HCT116 (cell line): ENCODE measurements at regions not wholly inside any gene's neighbourhood (a gene's known extent, or its start where the extent isn't known, plus 50 kb on each side); places are given as distances from the start of the nearest gene placed in this dataset.

Experiments
- ATAC-seq: fragments of 200-7000 bp; cut with Tn5 transposase; 2 replicates; pipeline ENCODE4 v1.9.1; 2020; ENCODE audit warnings: mild to moderate bottlenecking, moderate library complexity
- BruUV-seq: library from RNA; stranded (reverse); fragments of 400-500 nt; replicated peaks from 2 replicates; lab custom pipeline; 2021; lab: Mats Ljungman, UMichigan
- CTCF ChIA-PET: fragments of 300-600 bp; sonication (Branson Sonifier 250); formaldehyde crosslinking; loops from one replicate; lab custom pipeline; 2021; ENCODE audit warnings: antibody characterized with exemption; lab: Charles Lee
- POLR2A ChIA-PET: fragments of 300-600, 350-600 bp; sonication (Branson Sonifier 250); formaldehyde crosslinking; loops from one replicate; lab custom pipeline; 2021; ENCODE audit warnings: antibody characterized with exemption; lab: Charles Lee
- RAD21 ChIA-PET, 2 experiments: fragments of 300-600 bp; sonication (Branson Sonifier 250); formaldehyde crosslinking; loops; one replicate each; lab custom pipeline; 2023; ENCODE audit warnings: low total read pairs in 2 of 2; ENCODE audit not compliant: uncharacterized antibody in 2 of 2, unreplicated experiment in 2 of 2, low non-redundant PET in 1 of 2; lab: Charles Lee
- DNase-seq: peaks from one replicate; pipeline ENCODE4 v3.0.0-alpha.2; 2010; ENCODE audit warnings: low read depth, low spot score
- H2AFZ ChIP-seq: fragments of 200-600 bp; shearing (Covaris generic), sonication (generic); 2 replicates; pipeline ENCODE4 v1.6.1; 2017; ENCODE audit warnings: low read depth, mixed run types, mixed read lengths, antibody characterized with exemption, low read length; ENCODE audit not compliant: poor library complexity, severe bottlenecking
- H3K27ac ChIP-seq: 2 replicates; pipeline ENCODE4 v1.5.1; 2012; ENCODE audit warnings: low read depth, low read length
- H3K27me3 ChIP-seq: fragments of 200-600 bp; sonication (generic); 2 replicates; pipeline ENCODE4 v1.6.1; 2016; ENCODE audit warnings: mixed run types, low read length, mixed read lengths; ENCODE audit not compliant: insufficient read depth
- H3K36me3 ChIP-seq, 2 experiments: fragments of 200-500 bp in 1 of 2; fragments of 200-600 bp in 1 of 2; sonication (Bioruptor generic) in 1 of 2; sonication (generic) in 1 of 2; 2 replicates each; pipeline versions ENCODE4 v1.5.1 to v1.6.1; 2014 to 2016; ENCODE audit warnings: low read length in 2 of 2, inconsistent platforms in 1 of 2, mixed read lengths in 1 of 2, mixed run types in 1 of 2; ENCODE audit not compliant: insufficient read depth in 2 of 2, control insufficient read depth in 1 of 2
- H3K4me1 ChIP-seq, 2 experiments: fragments of 200-600 bp in 1 of 2; sonication (generic) in 1 of 2; 2 replicates each; pipeline versions ENCODE4 v1.5.1 to v1.6.1; 2012 to 2017; ENCODE audit warnings: low read length in 2 of 2, inconsistent platforms in 1 of 2, mild to moderate bottlenecking in 1 of 2, mixed read lengths in 1 of 2, mixed run types in 1 of 2, moderate library complexity in 1 of 2; ENCODE audit not compliant: insufficient read depth in 2 of 2, control insufficient read depth in 1 of 2
- H3K4me2 ChIP-seq: fragments of 200-600 bp; sonication (generic); 2 replicates; pipeline ENCODE4 v1.6.1; 2017; ENCODE audit warnings: mixed run types, low read length, mixed read lengths
- H3K4me3 ChIP-seq, 2 experiments: fragments of 200-600 bp in 1 of 2; sonication (generic) in 1 of 2; replicated peaks in 1 of 2; 2 replicates each; pipeline ENCODE4 v1.5.1; 2011 to 2016; ENCODE audit warnings: low read length in 2 of 2, control low read depth in 1 of 2, low read depth in 1 of 2, mild to moderate bottlenecking in 1 of 2, mixed read lengths in 1 of 2, mixed run types in 1 of 2
- H3K79me2 ChIP-seq: fragments of 200-600 bp; sonication (generic); 2 replicates; pipeline ENCODE4 v1.6.1; 2017; ENCODE audit warnings: mild to moderate bottlenecking, mixed run types, low read length, moderate library complexity, mixed read lengths; ENCODE audit not compliant: insufficient read depth
- H3K9ac ChIP-seq: fragments of 200-600 bp; sonication (generic); 2 replicates; pipeline ENCODE4 v1.6.1; 2016; ENCODE audit warnings: low read length, mixed read lengths
- H3K9me2 ChIP-seq: fragments of 200-600 bp; sonication (generic), shearing (Covaris generic); 2 replicates; pipeline ENCODE4 v1.6.1; 2017; ENCODE audit warnings: mixed run types, mild to moderate bottlenecking, moderate library complexity; ENCODE audit not compliant: insufficient read depth
- H3K9me3 ChIP-seq, 2 experiments: fragments of 200-500 bp in 1 of 2; fragments of 200-600 bp in 1 of 2; sonication (Bioruptor generic) in 1 of 2; sonication (generic) in 1 of 2; 2 replicates each; pipeline ENCODE4 v1.6.1; 2014 to 2017; ENCODE audit warnings: low read length in 2 of 2, mixed read lengths in 2 of 2, inconsistent platforms in 1 of 2, low read depth in 1 of 2, mild to moderate bottlenecking in 1 of 2, mixed run types in 1 of 2, moderate library complexity in 1 of 2; ENCODE audit not compliant: control insufficient read depth in 1 of 2, insufficient read depth in 1 of 2
- H4K20me1 ChIP-seq: fragments of 200-600 bp; sonication (generic), shearing (Covaris generic); 2 replicates; pipeline ENCODE4 v1.6.1; 2017; ENCODE audit warnings: mixed run types, mild to moderate bottlenecking, moderate library complexity; ENCODE audit not compliant: insufficient read depth
- CBX3 ChIP-seq: IDR thresholded peaks from 2 replicates; pipeline ENCODE4 v1.6.1; 2012; ENCODE audit warnings: low read depth
- CEBPB ChIP-seq: IDR thresholded peaks from 2 replicates; pipeline ENCODE4 v1.6.1; 2012; ENCODE audit warnings: low read depth
- EGR1 ChIP-seq: IDR thresholded peaks from 2 replicates; pipeline ENCODE4 v1.6.1; 2012; ENCODE audit warnings: low read depth
- ELF1 ChIP-seq: IDR thresholded peaks from 2 replicates; pipeline ENCODE4 v1.6.1; 2012; ENCODE audit warnings: low read depth, borderline replicate concordance
- EZH2 ChIP-seq: fragments of 200-600 bp; sonication (generic); IDR thresholded peaks from 2 replicates; pipeline ENCODE4 v1.6.1; 2017; ENCODE audit warnings: antibody characterized with exemption, mixed run types
- EZH2phosphoT487 ChIP-seq: fragments of 200-600 bp; IDR thresholded peaks from 2 replicates; pipeline ENCODE4 v1.6.1; 2018; ENCODE audit warnings: antibody characterized with exemption, borderline replicate concordance
- FOSL1 ChIP-seq: IDR thresholded peaks from 2 replicates; pipeline ENCODE4 v1.6.1; 2012; ENCODE audit warnings: low read depth
- JUND ChIP-seq: IDR thresholded peaks from 2 replicates; pipeline ENCODE4 v1.6.1; 2012
- MAX ChIP-seq: IDR thresholded peaks from 2 replicates; pipeline ENCODE4 v1.6.1; 2012
- RAD21 ChIP-seq: IDR thresholded peaks from 2 replicates; pipeline ENCODE4 v1.6.1; 2012; ENCODE audit warnings: low read depth, mild to moderate bottlenecking
- SIN3A ChIP-seq: IDR thresholded peaks from 2 replicates; pipeline ENCODE4 v1.6.1; 2012; ENCODE audit warnings: low read depth
- SP1 ChIP-seq: IDR thresholded peaks from 2 replicates; pipeline ENCODE4 v1.6.1; 2012; ENCODE audit warnings: low read depth
- TCF7L2 ChIP-seq: IDR thresholded peaks from 2 replicates; pipeline ENCODE4 v1.7.0; 2011; ENCODE audit warnings: borderline replicate concordance, inconsistent platforms; ENCODE audit not compliant: insufficient read depth, insufficient read length; ENCODE audit errors: extremely low read depth
- YY1 ChIP-seq: IDR thresholded peaks from 2 replicates; pipeline ENCODE4 v1.6.1; 2011; ENCODE audit warnings: low read length, low read depth, moderate library complexity, mild to moderate bottlenecking; ENCODE audit not compliant: insufficient replicate concordance; ENCODE audit errors: extremely low read depth
- ZFX ChIP-seq: fragments of 450-650 bp; IDR thresholded peaks from 2 replicates; pipeline ENCODE4 v1.6.1; 2017
- ZNF274 ChIP-seq: fragments of 200-500 bp; sonication (Bioruptor generic); IDR thresholded peaks from 2 replicates; pipeline ENCODE4 v1.6.1; 2014; ENCODE audit warnings: mild to moderate bottlenecking, low read depth, low read length, inconsistent platforms
- intact Hi-C: fragments of 100-400 bp; cut with micrococcal nuclease; formaldehyde crosslinking; loops from 2 replicates; pipeline ENCODE4 v1.10.0; 2022
- TF ChIP-seq, protein P1 (sequence below), 3 experiments: fragments of 200-600 bp in 1 of 3; sonication (generic) in 1 of 3; IDR thresholded peaks in 2 of 3; conservative IDR thresholded peaks in 1 of 3; 2 replicates each; pipeline ENCODE4 v1.5.1; 2012 to 2017; ENCODE audit warnings: low read depth in 2 of 3, low read length in 2 of 3, antibody characterized with exemption in 1 of 3, borderline replicate concordance in 1 of 3, control low read depth in 1 of 3, mild to moderate bottlenecking in 1 of 3, mixed read lengths in 1 of 3, mixed run types in 1 of 3, moderate library complexity in 1 of 3; ENCODE audit not compliant: insufficient read depth in 1 of 3
- TF ChIP-seq, protein P2 (sequence below): IDR thresholded peaks from 2 replicates; pipeline ENCODE4 v1.6.1; 2011; ENCODE audit warnings: mild to moderate bottlenecking, low read length, moderate library complexity; ENCODE audit not compliant: insufficient replicate concordance; ENCODE audit errors: extremely low read depth
- TF ChIP-seq, protein P3 (sequence below): IDR thresholded peaks from 2 replicates; pipeline ENCODE4 v1.6.1; 2012
- TF ChIP-seq, protein P4 (sequence below): IDR thresholded peaks from 2 replicates; pipeline ENCODE4 v1.6.1; 2012; ENCODE audit warnings: low read depth

DNA sequence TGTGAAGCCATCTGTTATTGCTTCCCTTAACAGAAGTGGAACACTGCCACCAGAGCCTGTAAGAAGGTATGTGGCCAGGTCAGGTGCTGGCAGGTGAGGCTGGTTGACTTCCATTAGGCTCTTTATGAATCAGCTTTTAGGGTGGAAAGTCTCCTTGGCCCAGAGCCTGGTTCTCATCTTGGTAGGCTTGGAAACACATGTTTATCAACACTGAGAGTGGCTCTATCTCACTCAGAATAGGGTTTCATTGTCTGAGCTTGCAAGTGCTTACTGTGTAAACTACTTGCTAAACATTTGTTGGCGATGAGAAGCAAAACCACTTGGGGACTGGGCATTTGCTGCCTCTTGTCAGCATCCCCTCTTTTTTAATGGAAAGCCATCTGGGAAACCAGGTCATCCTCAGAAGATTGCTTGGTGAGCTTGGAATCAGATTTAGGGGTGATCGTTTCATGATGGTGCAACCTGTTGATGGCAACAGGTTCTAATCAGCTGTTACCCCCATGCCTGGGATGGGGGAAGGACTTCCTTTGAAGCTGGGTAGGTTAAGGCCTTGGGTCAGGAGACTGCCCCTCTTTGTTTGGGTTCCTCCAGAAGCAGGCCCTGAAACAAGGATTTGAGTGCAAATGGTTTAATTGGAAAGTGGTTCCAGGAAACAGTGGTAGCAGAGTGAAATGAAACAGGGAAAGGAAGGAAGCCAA is 75.0 kb upstream of the AMPD3 start:
- intact Hi-C loops, result no loop called here
- no peaks in the 10 kb centered on the region for H3K27me3 ChIP-seq
- POLR2A ChIA-PET, result no interaction called here
- H3K4me2 ChIP-seq, result no peak overlapping the region
- RAD21 ChIA-PET, result no interaction called here
- no peak overlapping the region for H2AFZ ChIP-seq
- H3K9me3 ChIP-seq, result no peaks in the 10 kb centered on the region
- no peaks in the 10 kb centered on the region for H3K36me3 ChIP-seq
- TF ChIP-seq YY1 (no peak), CEBPB (no peak), SP1 (no peak), FOSL1 (no peak), EZH2phosphoT487 (no peak), CBX3 (no peak), TCF7L2 (no peak), SIN3A (no peak), JUND (no peak), EGR1 (no peak), ZNF274 (no peak), EZH2 (no peak), ELF1 (no peak), MAX (no peak), ZFX (no peak), RAD21 (no peak)
- TF ChIP-seq, protein P1, sequence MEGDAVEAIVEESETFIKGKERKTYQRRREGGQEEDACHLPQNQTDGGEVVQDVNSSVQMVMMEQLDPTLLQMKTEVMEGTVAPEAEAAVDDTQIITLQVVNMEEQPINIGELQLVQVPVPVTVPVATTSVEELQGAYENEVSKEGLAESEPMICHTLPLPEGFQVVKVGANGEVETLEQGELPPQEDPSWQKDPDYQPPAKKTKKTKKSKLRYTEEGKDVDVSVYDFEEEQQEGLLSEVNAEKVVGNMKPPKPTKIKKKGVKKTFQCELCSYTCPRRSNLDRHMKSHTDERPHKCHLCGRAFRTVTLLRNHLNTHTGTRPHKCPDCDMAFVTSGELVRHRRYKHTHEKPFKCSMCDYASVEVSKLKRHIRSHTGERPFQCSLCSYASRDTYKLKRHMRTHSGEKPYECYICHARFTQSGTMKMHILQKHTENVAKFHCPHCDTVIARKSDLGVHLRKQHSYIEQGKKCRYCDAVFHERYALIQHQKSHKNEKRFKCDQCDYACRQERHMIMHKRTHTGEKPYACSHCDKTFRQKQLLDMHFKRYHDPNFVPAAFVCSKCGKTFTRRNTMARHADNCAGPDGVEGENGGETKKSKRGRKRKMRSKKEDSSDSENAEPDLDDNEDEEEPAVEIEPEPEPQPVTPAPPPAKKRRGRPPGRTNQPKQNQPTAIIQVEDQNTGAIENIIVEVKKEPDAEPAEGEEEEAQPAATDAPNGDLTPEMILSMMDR (IDR thresholded peaks at IDR 0.05 in 2 of 3, conservative IDR thresholded peaks at IDR 0.05 in 1 of 3; ENCODE audit: borderline replicate concordance in 1 of 3, insufficient read depth in 1 of 3, low read depth in 2 of 3, low read length in 2 of 3), result no peak
- TF ChIP-seq, protein P2, sequence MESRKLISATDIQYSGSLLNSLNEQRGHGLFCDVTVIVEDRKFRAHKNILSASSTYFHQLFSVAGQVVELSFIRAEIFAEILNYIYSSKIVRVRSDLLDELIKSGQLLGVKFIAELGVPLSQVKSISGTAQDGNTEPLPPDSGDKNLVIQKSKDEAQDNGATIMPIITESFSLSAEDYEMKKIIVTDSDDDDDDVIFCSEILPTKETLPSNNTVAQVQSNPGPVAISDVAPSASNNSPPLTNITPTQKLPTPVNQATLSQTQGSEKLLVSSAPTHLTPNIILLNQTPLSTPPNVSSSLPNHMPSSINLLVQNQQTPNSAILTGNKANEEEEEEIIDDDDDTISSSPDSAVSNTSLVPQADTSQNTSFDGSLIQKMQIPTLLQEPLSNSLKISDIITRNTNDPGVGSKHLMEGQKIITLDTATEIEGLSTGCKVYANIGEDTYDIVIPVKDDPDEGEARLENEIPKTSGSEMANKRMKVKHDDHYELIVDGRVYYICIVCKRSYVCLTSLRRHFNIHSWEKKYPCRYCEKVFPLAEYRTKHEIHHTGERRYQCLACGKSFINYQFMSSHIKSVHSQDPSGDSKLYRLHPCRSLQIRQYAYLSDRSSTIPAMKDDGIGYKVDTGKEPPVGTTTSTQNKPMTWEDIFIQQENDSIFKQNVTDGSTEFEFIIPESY, result no peak
- TF ChIP-seq, protein P3, sequence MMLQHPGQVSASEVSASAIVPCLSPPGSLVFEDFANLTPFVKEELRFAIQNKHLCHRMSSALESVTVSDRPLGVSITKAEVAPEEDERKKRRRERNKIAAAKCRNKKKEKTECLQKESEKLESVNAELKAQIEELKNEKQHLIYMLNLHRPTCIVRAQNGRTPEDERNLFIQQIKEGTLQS, result no peak
- TF ChIP-seq, protein P4, sequence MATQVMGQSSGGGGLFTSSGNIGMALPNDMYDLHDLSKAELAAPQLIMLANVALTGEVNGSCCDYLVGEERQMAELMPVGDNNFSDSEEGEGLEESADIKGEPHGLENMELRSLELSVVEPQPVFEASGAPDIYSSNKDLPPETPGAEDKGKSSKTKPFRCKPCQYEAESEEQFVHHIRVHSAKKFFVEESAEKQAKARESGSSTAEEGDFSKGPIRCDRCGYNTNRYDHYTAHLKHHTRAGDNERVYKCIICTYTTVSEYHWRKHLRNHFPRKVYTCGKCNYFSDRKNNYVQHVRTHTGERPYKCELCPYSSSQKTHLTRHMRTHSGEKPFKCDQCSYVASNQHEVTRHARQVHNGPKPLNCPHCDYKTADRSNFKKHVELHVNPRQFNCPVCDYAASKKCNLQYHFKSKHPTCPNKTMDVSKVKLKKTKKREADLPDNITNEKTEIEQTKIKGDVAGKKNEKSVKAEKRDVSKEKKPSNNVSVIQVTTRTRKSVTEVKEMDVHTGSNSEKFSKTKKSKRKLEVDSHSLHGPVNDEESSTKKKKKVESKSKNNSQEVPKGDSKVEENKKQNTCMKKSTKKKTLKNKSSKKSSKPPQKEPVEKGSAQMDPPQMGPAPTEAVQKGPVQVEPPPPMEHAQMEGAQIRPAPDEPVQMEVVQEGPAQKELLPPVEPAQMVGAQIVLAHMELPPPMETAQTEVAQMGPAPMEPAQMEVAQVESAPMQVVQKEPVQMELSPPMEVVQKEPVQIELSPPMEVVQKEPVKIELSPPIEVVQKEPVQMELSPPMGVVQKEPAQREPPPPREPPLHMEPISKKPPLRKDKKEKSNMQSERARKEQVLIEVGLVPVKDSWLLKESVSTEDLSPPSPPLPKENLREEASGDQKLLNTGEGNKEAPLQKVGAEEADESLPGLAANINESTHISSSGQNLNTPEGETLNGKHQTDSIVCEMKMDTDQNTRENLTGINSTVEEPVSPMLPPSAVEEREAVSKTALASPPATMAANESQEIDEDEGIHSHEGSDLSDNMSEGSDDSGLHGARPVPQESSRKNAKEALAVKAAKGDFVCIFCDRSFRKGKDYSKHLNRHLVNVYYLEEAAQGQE, result no peak
- BruUV-seq, result no TSS peak
- no peak overlapping the region for H3K4me3 ChIP-seq
- no peak for DNase-seq
- no peak for ATAC-seq
- H3K9ac ChIP-seq, result no peak overlapping the region
- H3K9me2 ChIP-seq, result no peaks in the 10 kb centered on the region
- H3K79me2 ChIP-seq, result no peaks in the 10 kb centered on the region
- peaks cover 3 to 18% of the 10 kb centered on the region in 2 experiments; a peak in 3 of 4 replicates for H3K4me1 ChIP-seq
- no peaks in the 10 kb centered on the region for H4K20me1 ChIP-seq
- H3K27ac ChIP-seq, result no peak overlapping the region
- CTCF ChIA-PET, result interaction anchor here (2.2 kb wide), 1 partner anchor 13 kb away, joined by 10 read pairs; no protein-coding TSS in a partner anchor
